ENCODE measurements at regions not wholly inside any gene's neighbourhood (a gene's known extent, or its start where the extent isn't known, plus 50 kb on each side); places are given as distances from the start of the nearest gene placed in this dataset.
A peak's percentile ranks its signal among the peaks of the same experiment; 100 is the strongest.

DNA sequence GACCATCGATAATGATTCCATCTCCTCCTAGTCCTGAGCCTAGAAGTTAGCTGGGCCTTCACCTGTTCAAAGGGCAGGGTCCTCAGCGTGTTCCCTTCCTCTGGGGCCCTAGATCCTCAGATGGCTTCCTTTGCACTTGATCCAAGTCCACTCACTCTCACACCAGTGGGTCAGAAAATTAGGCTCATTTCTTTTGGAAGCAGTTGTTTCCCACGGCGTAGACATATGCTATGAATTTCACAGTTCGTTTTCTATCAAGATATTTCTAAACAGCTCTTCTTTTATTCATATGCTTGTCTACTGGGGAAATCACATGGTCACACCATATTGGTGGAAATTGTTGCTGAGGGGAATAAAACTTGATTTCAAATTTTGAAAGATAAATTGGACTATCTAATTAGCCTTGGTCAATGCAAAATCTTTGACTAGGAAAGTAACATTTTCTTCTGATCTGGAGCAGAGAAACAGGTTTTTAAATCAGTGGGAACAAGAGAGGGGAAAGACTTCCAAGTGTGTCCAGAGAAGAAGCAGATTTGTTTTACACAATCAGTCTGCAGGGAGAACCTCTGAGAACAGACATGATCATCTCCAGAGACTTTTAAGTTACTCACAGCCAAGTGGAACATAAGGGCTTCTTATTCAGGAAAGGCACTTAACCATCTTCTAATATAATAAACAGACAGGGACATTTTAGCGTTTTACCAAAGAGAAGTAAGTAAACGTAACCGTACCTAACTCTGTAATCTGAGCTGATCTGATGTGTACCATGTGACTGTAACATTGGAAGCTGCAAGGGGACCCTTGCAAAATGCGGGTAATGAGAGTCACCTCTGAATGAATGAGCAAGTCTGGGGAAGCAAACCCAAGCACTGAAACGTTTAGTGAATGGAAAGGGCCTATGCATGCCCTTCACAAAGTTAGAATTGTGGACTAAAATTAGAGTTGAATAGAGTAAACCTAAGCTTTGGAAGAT is 455.7 kb upstream of the FAT1 start:
- no peaks in the 10 kb centered on the region for H3K9me3 ChIP-seq (ENCODE audit: control insufficient read depth in 4 of 4, insufficient read depth in 3 of 4, low read length in 3 of 4)
- DNase-seq = peak in 2 of 3 donors; percentile 25 to 46
- no peak overlapping the region for H3K9ac ChIP-seq (ENCODE audit: insufficient read depth in 1 of 2, low read length in 2 of 2)
- no peaks in the 10 kb centered on the region for H3K36me3 ChIP-seq (ENCODE audit: control insufficient read depth in 4 of 4, insufficient read depth in 4 of 4, low read length in 4 of 4)
- no peak overlapping the region for H3K27ac ChIP-seq (ENCODE audit: low read depth in 1 of 2, low read length in 1 of 2)
- no peaks in the 10 kb centered on the region for H3K27me3 ChIP-seq (ENCODE audit: control insufficient read depth in 3 of 3, insufficient read depth in 3 of 3, low read length in 2 of 3)
- no peak overlapping the region for H3K4me3 ChIP-seq
- TF ChIP-seq CTCF (IDR thresholded peaks at IDR 0.05; ENCODE audit: control extremely low read depth, extremely low read depth) = no peak
- H3K4me1 ChIP-seq (ENCODE audit: control insufficient read depth in 5 of 5, insufficient read depth in 5 of 5, low read length in 5 of 5) = peaks cover 0 to 45% (median 0%) of the 10 kb centered on the region in 5 donors
- 54 to 60% methylated on average over 10 of the region's 10 CpGs for WGBS, 2 donors
- ATAC-seq (ENCODE audit: insufficient read depth, low FRiP score) = no peak

- Histone ChIP-seq H3K4me1 (ENCODE audit: control insufficient read depth in 5 of 5, insufficient read depth in 5 of 5, low read length in 5 of 5) (peaks cover 0 to 41% (median 0%) of the 10 kb centered on the region in 5 donors), H3K36me3 (ENCODE audit: control insufficient read depth in 4 of 4, insufficient read depth in 4 of 4, low read length in 4 of 4) (no peaks in the 10 kb centered on the region), H3K27me3 (ENCODE audit: control insufficient read depth in 3 of 3, insufficient read depth in 3 of 3, low read length in 2 of 3) (no peaks in the 10 kb centered on the region), H3K27ac (ENCODE audit: low read depth in 1 of 2, low read length in 1 of 2) (no peak overlapping the region), H3K9me3 (ENCODE audit: control insufficient read depth in 4 of 4, insufficient read depth in 3 of 4, low read length in 3 of 4) (no peaks in the 10 kb centered on the region), H3K9ac (ENCODE audit: insufficient read depth in 1 of 2, low read length in 2 of 2) (no peak overlapping the region), H3K4me3 (no peak overlapping the region)
- no peak for ATAC-seq (ENCODE audit: insufficient read depth, low FRiP score)
- DNase-seq = peak in 1 of 3 donors; percentile 10
- WGBS, 2 donors = 66 to 79% methylated on average over 6 of the region's 6 CpGs
- no peak for TF ChIP-seq CTCF (IDR thresholded peaks at IDR 0.05; ENCODE audit: control extremely low read depth, extremely low read depth)
These were observed 457.4 kb upstream of the FAT1 start for GRCh38 chr4:187181054-187181453.

DNA sequence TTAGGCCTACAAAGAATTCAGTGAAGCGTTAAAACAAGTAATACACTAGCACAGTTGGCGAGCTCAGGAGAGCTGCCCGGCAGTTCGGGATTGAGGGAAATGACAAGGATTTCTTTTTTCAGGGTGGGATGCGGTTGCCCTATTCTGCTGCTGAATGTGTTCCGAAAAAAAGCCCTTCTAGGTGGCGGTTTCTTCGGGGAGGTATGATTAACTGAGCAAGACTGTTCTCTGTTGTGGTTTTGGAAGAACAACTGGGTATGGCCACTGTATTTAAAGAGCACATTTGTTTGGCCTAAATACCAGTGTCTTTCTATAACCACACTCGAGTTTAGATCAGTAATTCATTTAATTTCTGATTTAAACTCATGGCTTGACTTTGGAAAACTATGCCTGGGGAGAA is 459.7 kb upstream of the FAT1 start:
- 90 to 93% methylated on average over 9 of the region's 9 CpGs for WGBS, 2 donors

More for the DNA sequence above, 459.7 kb upstream of the FAT1 start:
- no peak for TF ChIP-seq CTCF (IDR thresholded peaks at IDR 0.05; ENCODE audit: control extremely low read depth, extremely low read depth)
- no peak overlapping the region for H3K9ac ChIP-seq (ENCODE audit: insufficient read depth in 1 of 2, low read length in 2 of 2)
- no peak overlapping the region for H3K4me3 ChIP-seq
- H3K36me3 ChIP-seq (ENCODE audit: control insufficient read depth in 4 of 4, insufficient read depth in 4 of 4, low read length in 4 of 4) = no peaks in the 10 kb centered on the region
- H3K4me1 ChIP-seq (ENCODE audit: control insufficient read depth in 5 of 5, insufficient read depth in 5 of 5, low read length in 5 of 5) = peaks cover 0 to 23% (median 0%) of the 10 kb centered on the region in 5 donors
- no peaks in the 10 kb centered on the region for H3K9me3 ChIP-seq (ENCODE audit: control insufficient read depth in 4 of 4, insufficient read depth in 3 of 4, low read length in 3 of 4)
- no peak for DNase-seq
- no peak overlapping the region for H3K27ac ChIP-seq (ENCODE audit: low read depth in 1 of 2, low read length in 1 of 2)
- no peak for ATAC-seq (ENCODE audit: insufficient read depth, low FRiP score)
- H3K27me3 ChIP-seq (ENCODE audit: control insufficient read depth in 3 of 3, insufficient read depth in 3 of 3, low read length in 2 of 3) = no peaks in the 10 kb centered on the region
